Activated naive CD4-positive, alpha-beta T cell treated with anti-CD3 and anti-CD28 coated beads for 36 hours (primary cell): ENCODE measurements at regions not wholly inside any gene's neighbourhood (a gene's known extent, or its start where the extent isn't known, plus 50 kb on each side); places are given as distances from the start of the nearest gene placed in this dataset.
A peak's percentile ranks its signal among the peaks of the same experiment; 100 is the strongest.
"Not testable (repeated sequence)": the region's sequence is repeated elsewhere in the genome, so short reads cannot be mapped to it uniquely, and the experiment has no call there.

ENCODE experiments used
- CTCF ChIA-PET: fragments of 350-600 bp; sonication (Branson Sonifier 250); formaldehyde crosslinking; loops from one replicate; lab custom pipeline; 2021; ENCODE audit warnings: antibody characterized with exemption; lab: Charles Lee
- DNase-seq: peaks from one replicate; pipeline ENCODE4 v3.0.0-alpha.2; 2020
- H3K27ac Mint-ChIP-seq: one replicate; pipeline ENCODE4 v1.8.0; 2021; ENCODE audit warnings: mild to moderate bottlenecking, mixed read lengths
- H3K27me3 Mint-ChIP-seq: one replicate; pipeline ENCODE4 v1.8.0; 2021; ENCODE audit warnings: low read depth, mixed read lengths
- H3K36me3 Mint-ChIP-seq: one replicate; pipeline ENCODE4 v1.8.0; 2021; ENCODE audit warnings: low read depth, mixed read lengths
- H3K4me1 Mint-ChIP-seq: one replicate; pipeline ENCODE4 v1.8.0; 2021; ENCODE audit warnings: low read depth, mixed read lengths
- H3K4me3 Mint-ChIP-seq: one replicate; pipeline ENCODE4 v1.8.0; 2021; ENCODE audit warnings: mild to moderate bottlenecking, moderate library complexity, mixed read lengths
- H3K9me3 Mint-ChIP-seq: one replicate; pipeline ENCODE4 v1.8.0; 2021; ENCODE audit warnings: mixed read lengths
- intact Hi-C: fragments of 100-400 bp; cut with micrococcal nuclease; formaldehyde crosslinking; loops from one replicate; pipeline ENCODE4 v1.15.1; 2023

GRCh38 chr12:125549171-125549570, 483.9 kb downstream of the AACS start:
- Mint-ChIP-seq H3K9me3 (peaks cover 2% of the 10 kb centered on the region), H3K27ac (no peak overlapping the region), H3K27me3 (peaks cover 4% of the 10 kb centered on the region), H3K4me1 (no peaks in the 10 kb centered on the region), H3K4me3 (no peak overlapping the region), H3K36me3 (no peaks in the 10 kb centered on the region)
- no peak for DNase-seq
- CTCF ChIA-PET, result interaction anchor here (0.8 to 2.2 kb wide), 2 partner anchors 13 to 39 kb away, joined by 3 to 6 read pairs; no protein-coding TSS in a partner anchor
- intact Hi-C loops, result no loop called here

DNA sequence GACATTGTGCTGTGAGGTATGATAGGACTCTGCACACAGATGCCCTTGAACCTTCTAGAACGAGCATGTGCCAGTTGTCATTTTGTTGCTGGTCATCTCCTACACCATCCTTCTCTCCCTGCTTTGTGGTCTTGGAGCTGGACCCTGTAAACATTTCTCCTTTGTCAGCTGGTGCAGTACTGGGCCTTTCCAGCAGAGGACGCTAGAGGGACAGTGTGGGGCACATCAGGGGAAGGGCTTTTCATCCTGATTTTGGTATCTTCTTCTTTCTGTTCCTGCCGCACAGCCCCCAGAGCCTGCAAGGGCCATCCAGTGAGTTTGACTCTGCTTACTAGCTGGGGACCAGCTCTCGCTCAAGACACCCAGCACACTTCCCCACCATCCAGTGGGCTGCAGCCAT, 484.6 kb downstream of the AACS start:
- intact Hi-C loops, result no loop called here
- Mint-ChIP-seq H3K4me3 (no peak overlapping the region), H3K4me1 (no peaks in the 10 kb centered on the region), H3K27ac (no peak overlapping the region), H3K9me3 (peaks cover 2% of the 10 kb centered on the region), H3K36me3 (no peaks in the 10 kb centered on the region), H3K27me3 (peaks cover 4% of the 10 kb centered on the region)
- CTCF ChIA-PET, result interaction anchor here (0.8 to 2.2 kb wide), 2 partner anchors 12 to 38 kb away, joined by 3 to 6 read pairs; no protein-coding TSS in a partner anchor
- peak; percentile 12 for DNase-seq

DNA sequence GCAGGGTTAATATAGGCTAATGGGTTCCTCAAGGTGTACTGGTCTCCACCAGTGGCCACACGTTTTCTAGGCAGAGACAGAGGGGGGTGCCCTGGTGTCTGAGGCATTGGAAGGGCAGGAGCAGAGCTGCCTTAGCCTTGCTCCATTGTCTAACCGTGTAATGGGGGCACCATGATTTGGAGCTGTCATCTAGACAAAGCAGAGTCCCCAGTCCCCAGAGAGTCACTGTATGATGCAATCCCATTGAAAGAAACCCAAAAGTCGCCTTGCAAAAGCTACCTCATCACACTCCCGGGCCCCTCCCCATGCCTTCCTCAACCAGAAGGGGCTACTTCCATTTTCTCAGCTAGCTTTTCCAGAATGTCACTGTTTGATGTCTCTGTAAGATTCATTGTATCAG, 487.1 kb downstream of the AACS start:
- H3K4me3 Mint-ChIP-seq, result no peak overlapping the region
- intact Hi-C loops, result no loop called here
- no peaks in the 10 kb centered on the region for H3K4me1 Mint-ChIP-seq
- peaks cover 4% of the 10 kb centered on the region for H3K27me3 Mint-ChIP-seq
- no peaks in the 10 kb centered on the region for H3K36me3 Mint-ChIP-seq
- H3K27ac Mint-ChIP-seq, result no peak overlapping the region
- CTCF ChIA-PET, result no interaction called here
- DNase-seq, result no peak
- H3K9me3 Mint-ChIP-seq, result no peaks in the 10 kb centered on the region

GRCh38 chr12:125561008-125561407, 495.8 kb downstream of the AACS start:
- H3K27me3 Mint-ChIP-seq, H3K36me3 Mint-ChIP-seq, intact Hi-C loops, H3K27ac Mint-ChIP-seq, H3K4me1 Mint-ChIP-seq, H3K4me3 Mint-ChIP-seq, H3K9me3 Mint-ChIP-seq, DNase-seq: not testable (repeated sequence)
- CTCF ChIA-PET, result interaction anchor here (1.5 kb wide), 1 partner anchor 11 kb away, joined by 6 read pairs; no protein-coding TSS in a partner anchor

GRCh38 chr12:125564753-125565152, 499.5 kb downstream of the AACS start:
- CTCF ChIA-PET, result no interaction called here
- no peaks in the 10 kb centered on the region for H3K9me3 Mint-ChIP-seq
- no peak overlapping the region for H3K27ac Mint-ChIP-seq

DNA sequence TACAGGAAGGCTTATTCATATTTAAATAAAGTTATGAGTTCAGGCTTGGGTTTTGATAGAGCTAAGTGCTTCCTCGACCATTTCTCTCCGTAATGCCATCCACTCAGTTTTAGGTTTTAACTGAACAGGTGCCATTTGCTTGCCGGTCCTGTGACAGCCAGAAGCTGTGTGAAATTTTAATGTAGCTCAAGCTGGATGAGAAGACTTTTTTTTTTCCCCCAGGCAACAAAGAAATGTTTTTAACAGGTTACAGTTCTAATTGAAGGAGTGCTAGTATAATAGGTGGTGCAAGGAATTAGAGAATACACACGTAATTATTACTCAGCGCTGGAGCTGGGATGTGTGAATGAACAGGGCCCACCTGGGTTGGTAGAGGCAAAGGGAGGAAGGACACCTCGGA, 502.3 kb downstream of the AACS start:
- CTCF ChIA-PET, result no interaction called here

More at GRCh38 chr12:125564753-125565152, 499.5 kb downstream of the AACS start:
- Mint-ChIP-seq H3K36me3 (no peaks in the 10 kb centered on the region), H3K4me1 (no peaks in the 10 kb centered on the region), H3K27me3 (no peaks in the 10 kb centered on the region), H3K4me3 (no peak overlapping the region)
- intact Hi-C loops, result no loop called here
- DNase-seq, result no peak

GRCh38 chr12:125568306-125568705, 503.1 kb downstream of the AACS start:
- Mint-ChIP-seq H3K36me3 (no peaks in the 10 kb centered on the region), H3K9me3 (no peaks in the 10 kb centered on the region), H3K4me1 (no peaks in the 10 kb centered on the region), H3K27ac (no peak overlapping the region), H3K4me3 (no peak overlapping the region), H3K27me3 (no peaks in the 10 kb centered on the region)
- intact Hi-C loops, result no loop called here
- CTCF ChIA-PET, result no interaction called here
- no peak for DNase-seq

More for the DNA sequence above, 502.3 kb downstream of the AACS start:
- H3K4me3 Mint-ChIP-seq, result no peak overlapping the region
- H3K27ac Mint-ChIP-seq, result no peak overlapping the region
- no peaks in the 10 kb centered on the region for H3K27me3 Mint-ChIP-seq
- no peaks in the 10 kb centered on the region for H3K36me3 Mint-ChIP-seq
- no peaks in the 10 kb centered on the region for H3K4me1 Mint-ChIP-seq
- no peaks in the 10 kb centered on the region for H3K9me3 Mint-ChIP-seq
- intact Hi-C loops, result no loop called here
- no peak for DNase-seq

DNA sequence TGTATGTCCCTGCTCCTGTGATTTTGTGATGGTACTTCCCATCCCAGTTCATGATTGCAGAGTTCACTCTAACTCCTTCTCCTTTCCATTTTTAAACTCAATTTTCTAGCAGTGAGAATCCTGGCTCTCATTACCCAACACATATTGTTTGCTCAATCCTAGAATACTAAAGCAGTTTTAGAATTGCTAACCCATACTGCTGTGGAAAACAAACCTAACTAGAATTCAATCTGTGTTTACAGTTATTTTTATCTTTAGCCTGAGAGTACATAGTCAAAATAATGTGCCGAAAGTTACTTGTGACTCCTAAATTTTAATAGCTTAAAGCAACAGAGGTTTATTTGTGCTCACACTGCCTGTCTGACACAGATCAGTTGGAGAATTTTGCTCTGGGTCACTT, 508.0 kb downstream of the AACS start:
- Mint-ChIP-seq H3K27me3 (peaks cover 3% of the 10 kb centered on the region), H3K4me1 (no peaks in the 10 kb centered on the region), H3K27ac (no peak overlapping the region), H3K36me3 (no peaks in the 10 kb centered on the region), H3K4me3 (no peak overlapping the region), H3K9me3 (peaks cover 10% of the 10 kb centered on the region)
- intact Hi-C loops, result no loop called here
- no peak for DNase-seq
- CTCF ChIA-PET, result no interaction called here

DNA sequence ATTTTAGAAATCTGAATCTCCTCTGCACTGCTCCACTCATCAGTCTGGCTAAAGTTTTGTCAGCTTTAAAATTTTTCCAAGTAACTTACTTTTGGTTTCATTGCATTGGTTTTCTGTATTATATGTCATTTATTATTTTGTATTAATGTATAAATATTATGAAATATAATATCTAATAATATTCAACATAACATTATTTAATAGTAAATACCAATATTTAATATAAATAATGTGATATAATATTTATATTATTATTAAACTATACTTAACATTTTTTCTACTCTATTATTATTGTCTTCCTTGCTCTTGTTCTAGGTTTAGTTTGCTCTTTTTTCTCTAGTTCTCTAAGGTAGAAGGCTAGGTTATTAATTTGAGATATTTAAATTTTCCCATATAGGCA, 512.1 kb downstream of the AACS start:
- Mint-ChIP-seq H3K27me3 (peaks cover 3% of the 10 kb centered on the region), H3K4me1 (no peaks in the 10 kb centered on the region), H3K4me3 (no peak overlapping the region), H3K9me3 (peaks cover 23% of the 10 kb centered on the region), H3K36me3 (no peaks in the 10 kb centered on the region), H3K27ac (no peak overlapping the region)
- CTCF ChIA-PET, result no interaction called here
- intact Hi-C loops, result no loop called here
- no peak for DNase-seq

- Mint-ChIP-seq H3K4me1 (no peaks in the 10 kb centered on the region), H3K9me3 (peaks cover 23% of the 10 kb centered on the region), H3K27ac (no peak overlapping the region), H3K36me3 (no peaks in the 10 kb centered on the region), H3K4me3 (no peak overlapping the region), H3K27me3 (peaks cover 9% of the 10 kb centered on the region)
- intact Hi-C loops, result no loop called here
- no peak for DNase-seq
- CTCF ChIA-PET, result interaction anchor here (0.7 kb wide), 1 partner anchor 27 kb away, joined by 3 read pairs; no protein-coding TSS in a partner anchor
Measured at GRCh38 chr12:125579916-125580315, 514.7 kb downstream of the AACS start.

DNA sequence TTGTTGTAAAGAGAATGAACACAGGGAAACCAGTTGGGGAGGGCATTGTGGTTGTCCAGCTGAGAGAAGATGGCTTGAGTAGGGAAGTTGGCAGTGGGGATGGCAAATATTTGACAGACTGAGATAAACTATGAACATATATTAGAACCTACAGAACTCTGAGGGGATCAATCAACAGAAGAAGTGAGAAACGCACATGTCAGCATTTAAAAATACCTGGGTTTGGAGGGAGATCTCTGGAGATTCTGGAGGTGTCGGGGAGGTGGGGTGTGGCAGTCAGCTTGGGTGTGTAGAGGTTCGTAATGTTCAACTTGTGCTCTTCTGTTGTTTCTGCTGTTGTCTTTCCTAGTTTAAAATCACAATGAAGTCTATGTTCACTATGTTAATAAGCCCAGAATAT, 517.8 kb downstream of the AACS start:
- CTCF ChIA-PET, result no interaction called here
- Mint-ChIP-seq H3K4me3 (no peak overlapping the region), H3K4me1 (no peaks in the 10 kb centered on the region), H3K27me3 (peaks cover 7% of the 10 kb centered on the region), H3K27ac (no peak overlapping the region), H3K36me3 (no peaks in the 10 kb centered on the region), H3K9me3 (peaks cover 16% of the 10 kb centered on the region)
- DNase-seq, result no peak
- intact Hi-C loops, result no loop called here

- CTCF ChIA-PET, result interaction anchor here (0.7 kb wide), 1 partner anchor 21 kb away, joined by 3 read pairs; no protein-coding TSS in a partner anchor
- peaks cover 2% of the 10 kb centered on the region for H3K9me3 Mint-ChIP-seq
- no peak overlapping the region for H3K4me3 Mint-ChIP-seq
- no peaks in the 10 kb centered on the region for H3K36me3 Mint-ChIP-seq
- DNase-seq, result no peak
- peaks cover 7% of the 10 kb centered on the region for H3K27me3 Mint-ChIP-seq
- H3K4me1 Mint-ChIP-seq, result no peaks in the 10 kb centered on the region
- intact Hi-C loops, result no loop called here
- no peak overlapping the region for H3K27ac Mint-ChIP-seq
Measured at GRCh38 chr12:125586441-125586840, 521.2 kb downstream of the AACS start.

- CTCF ChIA-PET, result no interaction called here
- Mint-ChIP-seq H3K9me3 (peaks cover 10% of the 10 kb centered on the region), H3K36me3 (no peaks in the 10 kb centered on the region), H3K4me3 (no peak overlapping the region), H3K4me1 (no peaks in the 10 kb centered on the region), H3K27me3 (no peaks in the 10 kb centered on the region), H3K27ac (no peak overlapping the region)
- DNase-seq, result no peak
- intact Hi-C loops, result no loop called here
Measured at GRCh38 chr12:125593269-125593668, 528.0 kb downstream of the AACS start.
